ENCODE measurements at regions not wholly inside any gene's neighbourhood (a gene's known extent, or its start where the extent isn't known, plus 50 kb on each side); places are given as distances from the start of the nearest gene placed in this dataset.

DNA sequence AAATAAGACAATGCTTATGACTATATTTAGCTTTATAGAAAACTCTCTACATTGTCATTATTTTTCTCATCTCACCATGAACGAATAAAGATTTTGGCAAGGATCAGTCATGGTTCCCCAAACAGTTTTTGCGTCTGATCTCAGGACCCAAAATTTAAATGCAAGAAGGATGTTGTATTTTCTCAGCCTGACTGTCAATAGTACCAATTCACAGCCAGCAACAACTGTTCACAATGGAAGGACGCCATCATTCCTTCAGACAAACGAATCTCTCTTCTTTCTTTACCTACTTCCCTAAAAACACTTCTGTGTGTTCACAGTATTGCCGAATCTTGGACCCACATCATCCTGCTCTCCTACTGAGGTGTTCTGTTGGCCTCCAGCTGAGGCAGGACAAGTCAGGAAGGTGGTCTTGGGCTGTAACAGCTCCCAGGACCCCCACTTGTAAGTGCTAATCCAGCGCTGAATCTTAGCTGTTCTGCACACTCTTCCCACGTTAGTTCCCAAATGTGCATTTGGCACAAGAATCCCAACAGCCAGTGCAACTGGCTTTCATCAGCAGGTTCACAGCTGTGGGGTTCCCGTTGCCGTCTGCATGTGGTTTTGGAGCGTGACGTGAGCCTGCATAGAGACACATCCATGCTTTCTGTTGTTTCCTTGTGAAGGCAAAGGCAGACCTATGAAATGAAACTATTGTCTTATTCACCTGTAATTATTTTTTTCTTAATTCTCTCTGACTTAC is 600.0 kb downstream of the QKI start:
- 1% methylated on average over 11 of the region's 11 CpGs for WGBS (ENCODE audit: insufficient coverage, low coverage, missing lambda C conversion rate)
- in situ Hi-C loops (cut with MboI), result no loop called here
- Histone ChIP-seq H3K9ac (ENCODE audit: insufficient read depth in 1 of 2, low read depth in 2 of 2, low read length in 2 of 2) (no peak overlapping the region), H4K20me1 (replicated peaks; ENCODE audit: control insufficient read depth, insufficient read depth, low read length) (no peaks in the 10 kb centered on the region), H3K9me1 (ENCODE audit: control insufficient read depth, insufficient read depth, low read length) (no peaks in the 10 kb centered on the region), H3K36me3 (ENCODE audit: control insufficient read depth, insufficient read depth, low read length) (no peaks in the 10 kb centered on the region), H3K4me1 (replicated peaks in 1 of 2; ENCODE audit: control insufficient read depth in 2 of 2, insufficient read depth in 2 of 2, low read length in 2 of 2) (no peaks in the 10 kb centered on the region), H3K27me3 (ENCODE audit: control insufficient read depth in 2 of 2, insufficient read depth in 2 of 2, low read length in 2 of 2) (peaks cover 0 to under 1% of the 10 kb centered on the region in 2 experiments; a peak in 1 of 5 replicates), H2AFZ (ENCODE audit: low read depth, low read length) (no peak overlapping the region), H3K27ac (ENCODE audit: extremely low read depth, low read depth, low read length) (no peak overlapping the region), H3K9me3 (replicated peaks; ENCODE audit: control insufficient read depth, insufficient read depth, low read depth, low read length) (no peaks in the 10 kb centered on the region), H3K4me2 (ENCODE audit: insufficient read depth, low read length) (no peak overlapping the region), H3K79me2 (ENCODE audit: control insufficient read depth, insufficient read depth, low read length) (no peaks in the 10 kb centered on the region), H3K4me3 (no peak overlapping the region)
- FAIRE-seq (no peak), DNase-seq (ENCODE audit: extremely low read depth in 1 of 4, low spot score in 3 of 4) (no peak), ATAC-seq (no peak)
- TF ChIP-seq ZNF583 (CRISPR knock-in tag; IDR thresholded peaks at IDR 0.05), result no peak
- TF ChIP-seq, protein P1, sequence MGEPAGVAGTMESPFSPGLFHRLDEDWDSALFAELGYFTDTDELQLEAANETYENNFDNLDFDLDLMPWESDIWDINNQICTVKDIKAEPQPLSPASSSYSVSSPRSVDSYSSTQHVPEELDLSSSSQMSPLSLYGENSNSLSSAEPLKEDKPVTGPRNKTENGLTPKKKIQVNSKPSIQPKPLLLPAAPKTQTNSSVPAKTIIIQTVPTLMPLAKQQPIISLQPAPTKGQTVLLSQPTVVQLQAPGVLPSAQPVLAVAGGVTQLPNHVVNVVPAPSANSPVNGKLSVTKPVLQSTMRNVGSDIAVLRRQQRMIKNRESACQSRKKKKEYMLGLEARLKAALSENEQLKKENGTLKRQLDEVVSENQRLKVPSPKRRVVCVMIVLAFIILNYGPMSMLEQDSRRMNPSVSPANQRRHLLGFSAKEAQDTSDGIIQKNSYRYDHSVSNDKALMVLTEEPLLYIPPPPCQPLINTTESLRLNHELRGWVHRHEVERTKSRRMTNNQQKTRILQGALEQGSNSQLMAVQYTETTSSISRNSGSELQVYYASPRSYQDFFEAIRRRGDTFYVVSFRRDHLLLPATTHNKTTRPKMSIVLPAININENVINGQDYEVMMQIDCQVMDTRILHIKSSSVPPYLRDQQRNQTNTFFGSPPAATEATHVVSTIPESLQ (CRISPR knock-in tag; IDR thresholded peaks at IDR 0.05), result no peak
- TF ChIP-seq ESRRA (IDR thresholded peaks at IDR 0.05; ENCODE audit: borderline replicate concordance, low read depth), result no peak
- TF ChIP-seq ZNF316 (IDR thresholded peaks at IDR 0.05), result no peak
- no peak for TF ChIP-seq MXI1 (IDR thresholded peaks at IDR 0.05; ENCODE audit: low read depth, low read length)
- intact Hi-C loops (cut with micrococcal nuclease), result no loop called here
- BruUV-seq (replicated peaks), result no TSS peak
- ChIA-PET CTCF (ENCODE audit: low intra/inter-chr PET ratio) (no interaction called here), POLR2A (interaction anchor here (0.7 kb wide), 1 partner anchor 1481 kb away, joined by 3 read pairs; no protein-coding TSS in a partner anchor)

Data from K562 (cell line).